Gastroesophageal sphincter (tissue), 4 donors: ENCODE measurements at regions not wholly inside any gene's neighbourhood (a gene's known extent, or its start where the extent isn't known, plus 50 kb on each side); places are given as distances from the start of the nearest gene placed in this dataset.
"Not testable (repeated sequence)": the region's sequence is repeated elsewhere in the genome, so short reads cannot be mapped to it uniquely, and the experiment has no call there.

ENCODE experiments used
- ATAC-seq: fragments of 150-250 bp; one replicate; pipeline ENCODE4 v1.9.1; 2016; ENCODE audit warnings: mild to moderate bottlenecking, moderate library complexity
- H3K27ac ChIP-seq, 4 donors: fragments of 200-600 bp; sonication (generic) in 3 of 4; 1 replicate in 3 of 4; 2 replicates in 1 of 4; pipeline ENCODE4 v1.5.1; 2016 to 2019
- H3K27me3 ChIP-seq: fragments of 200-600 bp; sonication (generic); one replicate; pipeline ENCODE4 v1.5.1; 2019
- H3K36me3 ChIP-seq, 2 donors: fragments of 200-600 bp; sonication (generic); one replicate each; pipeline ENCODE4 v1.5.1; 2019; ENCODE audit warnings: control low read depth in 1 of 2
- H3K4me1 ChIP-seq, 3 donors: fragments of 200-600 bp; sonication (generic); 1 replicate in 2 of 3; 2 replicates in 1 of 3; pipeline ENCODE4 v1.5.1; 2016 to 2019; ENCODE audit warnings: control low read depth in 2 of 3
- H3K4me3 ChIP-seq, 2 donors: fragments of 200-600 bp; sonication (generic); one replicate each; pipeline ENCODE4 v1.5.1; 2019; ENCODE audit warnings: mild to moderate bottlenecking in 1 of 2, moderate library complexity in 1 of 2
- H3K9me3 ChIP-seq, 3 donors: fragments of 200-600 bp; sonication (generic); one replicate each; pipeline ENCODE4 v1.5.1; 2017 to 2019; ENCODE audit warnings: control low read depth in 2 of 3
- EP300 ChIP-seq: sonication (generic); formaldehyde crosslinking; IDR thresholded peaks from one replicate; pipeline ENCODE4 v1.6.1; 2017; ENCODE audit warnings: antibody characterized with exemption, mild to moderate bottlenecking
- POLR2A ChIP-seq, 2 donors: fragments of 450-650 bp; IDR thresholded peaks; one replicate each; pipeline ENCODE4 v1.6.1; 2017; ENCODE audit warnings: antibody characterized with exemption in 2 of 2, mild to moderate bottlenecking in 2 of 2, moderate library complexity in 1 of 2
- POLR2AphosphoS5 ChIP-seq: sonication (generic); formaldehyde crosslinking; IDR thresholded peaks from one replicate; pipeline ENCODE4 v1.6.1; 2017; ENCODE audit warnings: antibody characterized with exemption
- WGBS, 2 donors: methylation state at CpG; one replicate each; pipeline ENCODE4 v1.1.5; 2018; ENCODE audit warnings: low coverage in 1 of 2; 5-methylcytosine and 5-hydroxymethylcytosine counted together
- TF ChIP-seq, protein P1 (sequence below), 4 experiments: fragments of 200-600 bp in 2 of 4; fragments of 450-650 bp in 2 of 4; sonication (generic) in 1 of 4; IDR thresholded peaks; one replicate each; pipeline ENCODE4 v1.5.1; 2017 to 2019; ENCODE audit warnings: antibody characterized with exemption in 4 of 4, mild to moderate bottlenecking in 2 of 4, moderate library complexity in 2 of 4

GRCh38 chr10:37067576-37067975 lies 57.8 kb upstream of the ANKRD30A start:
- Histone ChIP-seq H3K9me3 (peaks cover 0 to 4% (median 0%) of the 10 kb centered on the region in 3 donors), H3K4me1 (no peaks in the 10 kb centered on the region), H3K4me3 (no peak overlapping the region), H3K36me3 (no peaks in the 10 kb centered on the region), H3K27ac (no peak overlapping the region), H3K27me3 (no peaks in the 10 kb centered on the region)
- TF ChIP-seq POLR2AphosphoS5 (no peak), EP300 (no peak), POLR2A (IDR thresholded peaks at IDR 0.05) (no peak)
- TF ChIP-seq, protein P1, sequence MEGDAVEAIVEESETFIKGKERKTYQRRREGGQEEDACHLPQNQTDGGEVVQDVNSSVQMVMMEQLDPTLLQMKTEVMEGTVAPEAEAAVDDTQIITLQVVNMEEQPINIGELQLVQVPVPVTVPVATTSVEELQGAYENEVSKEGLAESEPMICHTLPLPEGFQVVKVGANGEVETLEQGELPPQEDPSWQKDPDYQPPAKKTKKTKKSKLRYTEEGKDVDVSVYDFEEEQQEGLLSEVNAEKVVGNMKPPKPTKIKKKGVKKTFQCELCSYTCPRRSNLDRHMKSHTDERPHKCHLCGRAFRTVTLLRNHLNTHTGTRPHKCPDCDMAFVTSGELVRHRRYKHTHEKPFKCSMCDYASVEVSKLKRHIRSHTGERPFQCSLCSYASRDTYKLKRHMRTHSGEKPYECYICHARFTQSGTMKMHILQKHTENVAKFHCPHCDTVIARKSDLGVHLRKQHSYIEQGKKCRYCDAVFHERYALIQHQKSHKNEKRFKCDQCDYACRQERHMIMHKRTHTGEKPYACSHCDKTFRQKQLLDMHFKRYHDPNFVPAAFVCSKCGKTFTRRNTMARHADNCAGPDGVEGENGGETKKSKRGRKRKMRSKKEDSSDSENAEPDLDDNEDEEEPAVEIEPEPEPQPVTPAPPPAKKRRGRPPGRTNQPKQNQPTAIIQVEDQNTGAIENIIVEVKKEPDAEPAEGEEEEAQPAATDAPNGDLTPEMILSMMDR (IDR thresholded peaks at IDR 0.05): no peak
- no peak for ATAC-seq
- WGBS, 2 donors: 83 to 85% methylated on average over 7 of the region's 7 CpGs

DNA sequence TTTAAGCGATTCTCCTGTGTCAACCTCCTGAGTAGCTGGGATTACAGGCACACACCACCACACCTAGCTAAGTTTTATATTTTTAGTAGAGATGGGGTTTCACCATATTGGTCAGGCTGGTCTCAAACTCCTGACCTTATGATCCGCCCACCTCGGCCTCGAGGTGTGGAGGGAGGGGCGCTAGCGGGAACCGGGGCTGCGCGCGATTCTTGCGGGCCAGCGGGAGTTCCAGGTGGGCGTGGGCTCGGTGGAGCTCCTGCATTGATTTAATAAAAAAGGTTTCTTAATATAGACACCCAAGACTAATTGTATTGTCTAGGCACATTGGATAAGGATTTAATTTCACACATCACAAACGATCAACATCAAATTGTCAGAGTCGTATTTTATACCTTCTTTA lies 63.1 kb upstream of the ANKRD30A start:
- WGBS, 2 donors: 91 to 94% methylated on average over 3 to 15 of the region's 16 CpGs
- not testable (repeated sequence) for H3K27me3 ChIP-seq, H3K4me3 ChIP-seq, ATAC-seq, H3K36me3 ChIP-seq, H3K4me1 ChIP-seq, H3K9me3 ChIP-seq, H3K27ac ChIP-seq

DNA sequence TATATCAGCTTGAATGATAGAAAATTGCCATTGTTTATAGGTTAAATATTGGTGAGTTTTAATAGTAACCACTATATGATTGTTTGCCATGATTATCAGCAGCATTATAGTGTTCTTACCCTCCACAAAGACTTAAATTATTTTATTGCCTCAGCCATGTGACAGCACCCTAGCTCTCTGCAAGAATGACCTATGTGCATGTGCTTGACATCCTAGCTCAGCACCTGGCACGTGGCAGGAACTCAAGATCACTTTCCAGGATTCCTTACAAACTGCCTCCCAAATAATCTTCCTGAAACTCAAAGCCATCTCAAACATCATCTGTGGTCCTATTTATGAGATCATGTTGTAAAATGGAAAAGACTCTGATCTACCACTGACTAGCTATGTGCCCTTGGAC lies 68.1 kb upstream of the ANKRD30A start:
- H3K27ac ChIP-seq: no peak overlapping the region
- no peaks in the 10 kb centered on the region for H3K9me3 ChIP-seq
- H3K27me3 ChIP-seq: peaks cover 4% of the 10 kb centered on the region
- no peak for ATAC-seq
- H3K36me3 ChIP-seq: no peaks in the 10 kb centered on the region
- WGBS, 2 donors: 0 to 20% methylated on average over 1 of the region's 1 CpG
- H3K4me3 ChIP-seq: no peak overlapping the region
- H3K4me1 ChIP-seq: no peaks in the 10 kb centered on the region
- TF ChIP-seq, protein P1 (IDR thresholded peaks at IDR 0.05): no peak
- TF ChIP-seq POLR2AphosphoS5: no peak
- TF ChIP-seq POLR2A (IDR thresholded peaks at IDR 0.05): no peak
- no peak for TF ChIP-seq EP300

GRCh38 chr10:37053476-37053875 lies 71.9 kb upstream of the ANKRD30A start:
- Histone ChIP-seq H3K4me3 (no peak overlapping the region), H3K27ac (no peak overlapping the region), H3K9me3 (peaks cover 0 to 18% (median 0%) of the 10 kb centered on the region in 3 donors), H3K36me3 (no peaks in the 10 kb centered on the region), H3K27me3 (peaks cover 11% of the 10 kb centered on the region), H3K4me1 (no peaks in the 10 kb centered on the region)
- no peak for ATAC-seq
- TF ChIP-seq, protein P1 (IDR thresholded peaks at IDR 0.05): no peak
- TF ChIP-seq EP300 (no peak), POLR2A (IDR thresholded peaks at IDR 0.05) (no peak), POLR2AphosphoS5 (no peak)
- WGBS, 2 donors: 62 to 69% methylated on average over 3 of the region's 3 CpGs

DNA sequence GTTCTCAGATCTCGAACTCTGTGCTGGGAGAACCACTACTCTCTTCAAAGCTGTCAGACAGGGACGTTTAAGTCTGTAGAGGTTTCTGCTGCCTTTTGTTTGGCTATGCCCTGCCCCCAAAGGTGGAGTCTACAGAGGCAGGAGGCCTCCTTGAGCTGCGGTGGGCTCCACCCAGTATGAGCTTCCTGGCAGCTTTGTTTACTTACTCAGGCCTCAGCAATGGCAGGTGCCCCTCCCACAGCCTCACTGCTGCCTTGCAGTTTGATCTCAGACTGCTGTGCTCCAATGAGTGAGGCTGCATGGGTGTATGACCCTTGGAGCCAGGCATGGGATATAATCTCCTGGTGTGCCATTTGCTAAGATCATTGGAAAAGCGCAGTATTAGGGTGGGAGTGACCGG lies 75.4 kb upstream of the ANKRD30A start:
- H3K4me3 ChIP-seq, H3K4me1 ChIP-seq, H3K36me3 ChIP-seq, ATAC-seq, H3K27ac ChIP-seq: not testable (repeated sequence)
- Histone ChIP-seq H3K9me3 (peaks cover 0 to 32% (median 0%) of the 10 kb centered on the region in 3 donors), H3K27me3 (peaks cover 11% of the 10 kb centered on the region)
- 68% methylated on average over 3 of the region's 5 CpGs; no CpG with 5 or more reads in 1 of the 2 donors for WGBS, 2 donors

DNA sequence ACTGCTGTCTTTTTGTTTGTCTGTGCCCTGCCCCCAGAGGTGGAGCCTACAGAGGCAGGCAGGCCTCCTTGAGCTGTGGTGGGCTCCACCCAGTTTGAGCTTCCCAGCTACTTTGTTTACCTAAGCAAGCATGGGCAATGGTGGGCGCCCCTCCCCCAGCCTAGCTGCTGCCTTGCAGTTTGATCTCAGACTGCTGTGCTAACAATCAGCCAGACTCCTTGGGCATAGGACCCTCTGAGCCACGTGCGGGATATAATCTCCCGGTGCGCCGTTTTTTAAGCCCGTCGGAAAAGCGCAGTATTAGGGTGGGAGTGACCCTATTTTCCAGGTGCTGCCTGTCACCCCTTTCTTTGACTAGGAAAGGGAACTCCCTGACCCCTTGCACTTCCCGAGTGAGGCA lies 81.1 kb upstream of the ANKRD30A start:
- 93% methylated on average over 8 of the region's 10 CpGs; no CpG with 5 or more reads in 1 of the 2 donors for WGBS, 2 donors
- ATAC-seq: not testable (repeated sequence)

DNA sequence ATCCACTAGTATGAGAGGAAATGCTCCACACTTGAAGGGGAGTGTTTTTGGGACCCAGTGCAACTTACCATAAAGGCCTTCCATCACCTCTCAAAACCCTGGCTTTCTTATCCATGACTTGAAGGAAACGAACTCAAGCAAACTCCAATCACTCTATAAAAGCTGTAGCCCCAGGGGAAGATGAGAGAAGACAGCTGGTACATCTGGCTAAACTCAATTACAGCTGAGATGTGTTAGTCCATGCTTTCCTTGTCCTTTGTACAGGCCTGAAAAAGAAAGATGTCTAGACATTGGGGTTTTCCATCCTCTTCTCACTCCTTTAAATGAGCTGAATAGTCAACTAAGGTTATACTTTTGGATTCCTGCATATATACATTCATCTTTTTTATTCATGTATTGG lies 89.5 kb upstream of the ANKRD30A start:
- no peaks in the 10 kb centered on the region for H3K9me3 ChIP-seq
- no peaks in the 10 kb centered on the region for H3K27me3 ChIP-seq
- no peaks in the 10 kb centered on the region for H3K4me1 ChIP-seq
- H3K27ac ChIP-seq: no peak overlapping the region
- H3K4me3 ChIP-seq: no peak overlapping the region
- WGBS, 2 donors: 0 to 11% methylated on average over 1 of the region's 1 CpG
- TF ChIP-seq POLR2AphosphoS5 (no peak), POLR2A (IDR thresholded peaks at IDR 0.05) (no peak), EP300 (no peak)
- TF ChIP-seq, protein P1 (IDR thresholded peaks at IDR 0.05): no peak
- no peak for ATAC-seq
- H3K36me3 ChIP-seq: no peaks in the 10 kb centered on the region

More for the DNA sequence above, 81.1 kb upstream of the ANKRD30A start:
- not testable (repeated sequence) for H3K27ac ChIP-seq, H3K36me3 ChIP-seq, H3K4me3 ChIP-seq, H3K27me3 ChIP-seq, H3K4me1 ChIP-seq
- H3K9me3 ChIP-seq: peaks cover 0 to 22% (median 0%) of the 10 kb centered on the region in 3 donors
